Natural killer cell (primary cell): ENCODE measurements at regions not wholly inside any gene's neighbourhood (a gene's known extent, or its start where the extent isn't known, plus 50 kb on each side); places are given as distances from the start of the nearest gene placed in this dataset.
A peak's percentile ranks its signal among the peaks of the same experiment; 100 is the strongest.

Source experiments
- ATAC-seq, 3 donors: fragments of 150-1000 bp in 2 of 3; fragments of 200-7000 bp in 1 of 3; cut with Tn5 transposase; 1 replicate in 1 of 3; 2 replicates in 2 of 3; pipeline ENCODE4 v1.10.0; 2021; ENCODE audit warnings: mild to moderate bottlenecking in 2 of 3, moderate library complexity in 2 of 3
- DNase-seq, 2 donors: peaks; one replicate each; pipeline versions ENCODE4 v3.0.0 to v3.0.0-alpha.2; 2013 to 2021; ENCODE audit warnings: mixed read lengths in 1 of 2
- H3K27ac ChIP-seq: one replicate; pipeline ENCODE4 v1.5.1; 2013; ENCODE audit warnings: mild to moderate bottlenecking, low read length
- H3K27me3 ChIP-seq: one replicate; pipeline ENCODE4 v1.6.1; 2013; ENCODE audit warnings: low read length; ENCODE audit not compliant: control insufficient read depth, insufficient read depth
- H3K36me3 ChIP-seq: one replicate; pipeline ENCODE4 v1.6.1; 2013; ENCODE audit warnings: low read length; ENCODE audit not compliant: control insufficient read depth, insufficient read depth
- H3K4me1 ChIP-seq: one replicate; pipeline ENCODE4 v1.6.1; 2013; ENCODE audit warnings: low read length; ENCODE audit not compliant: control insufficient read depth, insufficient read depth
- H3K4me3 ChIP-seq: one replicate; pipeline ENCODE4 v1.5.1; 2013; ENCODE audit warnings: low read length
- H3K9me3 ChIP-seq: one replicate; pipeline ENCODE4 v1.6.1; 2013; ENCODE audit warnings: low read length; ENCODE audit not compliant: control insufficient read depth, insufficient read depth
- H3K27ac Mint-ChIP-seq, 2 donors: one replicate each; pipeline ENCODE4 v1.8.0; 2022; ENCODE audit warnings: mild to moderate bottlenecking in 2 of 2, mixed read lengths in 2 of 2, moderate library complexity in 1 of 2
- H3K27me3 Mint-ChIP-seq, 2 donors: one replicate each; pipeline ENCODE4 v1.8.0; 2022; ENCODE audit warnings: low read depth in 2 of 2, mixed read lengths in 2 of 2
- H3K36me3 Mint-ChIP-seq: one replicate; pipeline ENCODE4 v1.8.0; 2022; ENCODE audit warnings: mixed read lengths
- H3K4me1 Mint-ChIP-seq, 2 donors: one replicate each; pipeline ENCODE4 v1.8.0; 2022; ENCODE audit warnings: mixed read lengths in 2 of 2
- H3K4me3 Mint-ChIP-seq: one replicate; pipeline ENCODE4 v1.8.0; 2022; ENCODE audit warnings: mild to moderate bottlenecking, moderate library complexity, mixed read lengths
- H3K9me3 Mint-ChIP-seq, 2 donors: one replicate each; pipeline ENCODE4 v1.8.0; 2022; ENCODE audit warnings: mixed read lengths in 2 of 2
- CTCF ChIP-seq: fragments of 200-600 bp; IDR thresholded peaks from one replicate; pipeline ENCODE4 v1.8.0; 2022; ENCODE audit warnings: antibody characterized with exemption
- WGBS: methylation state at CpG from one replicate; pipeline ENCODE4 v1.1.7; 2013; ENCODE audit warnings: missing lambda C conversion rate; ENCODE audit not compliant: insufficient coverage; 5-methylcytosine and 5-hydroxymethylcytosine counted together
- intact Hi-C: fragments of 100-400 bp; cut with micrococcal nuclease; formaldehyde crosslinking; loops from one replicate; pipeline ENCODE4 v1.14.2; 2022

- Histone ChIP-seq H3K4me3 (no peak overlapping the region), H3K27ac (no peak overlapping the region), H3K9me3 (no peaks in the 10 kb centered on the region), H3K36me3 (no peaks in the 10 kb centered on the region), H3K27me3 (no peaks in the 10 kb centered on the region), H3K4me1 (no peaks in the 10 kb centered on the region)
- no peaks in the 10 kb centered on the region for H3K36me3 Mint-ChIP-seq
- no peaks in the 10 kb centered on the region for H3K27me3 Mint-ChIP-seq
- 34% methylated on average over 7 of the region's 7 CpGs for WGBS
- no peaks in the 10 kb centered on the region for H3K4me1 Mint-ChIP-seq
- peak in 1 of 2 donors; percentile 41 for DNase-seq
- ATAC-seq = no peak
- peaks cover 3% of the 10 kb centered on the region in 2 donors for H3K9me3 Mint-ChIP-seq
- H3K27ac Mint-ChIP-seq = no peak overlapping the region
- no peak for TF ChIP-seq CTCF
- intact Hi-C loops = no loop called here
- no peak overlapping the region for H3K4me3 Mint-ChIP-seq
Observed at GRCh38 chr10:83680470-83680891, 458.8 kb upstream of the GHITM start.

DNA sequence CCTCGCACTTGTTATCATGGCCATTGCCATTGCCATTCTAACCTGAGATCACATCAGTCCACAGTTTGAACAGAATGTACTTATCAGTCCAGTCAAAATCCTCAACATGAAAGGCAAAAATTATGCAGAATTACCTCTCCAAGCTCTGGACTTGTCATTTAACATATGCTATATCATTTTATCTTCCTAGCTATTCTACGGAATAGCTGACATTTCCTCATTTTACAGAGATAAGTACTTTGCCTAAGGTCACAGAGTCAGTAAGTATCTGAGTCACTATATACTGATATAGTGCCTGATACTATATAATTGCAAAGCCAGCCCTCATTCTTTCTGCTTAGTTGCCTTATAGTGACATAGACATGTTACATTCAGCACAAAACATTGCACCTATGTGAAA, 456.9 kb upstream of the GHITM start:
- no peak overlapping the region for H3K4me3 ChIP-seq
- TF ChIP-seq CTCF = no peak
- no peaks in the 10 kb centered on the region for H3K27me3 ChIP-seq
- peaks cover 3% of the 10 kb centered on the region in 2 donors for H3K9me3 Mint-ChIP-seq
- no peaks in the 10 kb centered on the region for H3K9me3 ChIP-seq
- H3K4me3 Mint-ChIP-seq = no peak overlapping the region
- no peaks in the 10 kb centered on the region for H3K4me1 ChIP-seq
- 84% methylated on average over 2 of the region's 2 CpGs for WGBS
- H3K27ac Mint-ChIP-seq = no peak overlapping the region
- no peak for DNase-seq
- no peak overlapping the region for H3K27ac ChIP-seq
- ATAC-seq = no peak
- no peaks in the 10 kb centered on the region for H3K27me3 Mint-ChIP-seq
- H3K36me3 Mint-ChIP-seq = no peaks in the 10 kb centered on the region
- intact Hi-C loops = no loop called here
- no peaks in the 10 kb centered on the region for H3K36me3 ChIP-seq
- H3K4me1 Mint-ChIP-seq = no peaks in the 10 kb centered on the region

GRCh38 chr10:83685458-83685857, 453.9 kb upstream of the GHITM start:
- no peak for TF ChIP-seq CTCF
- Histone ChIP-seq H3K4me1 (no peaks in the 10 kb centered on the region), H3K27me3 (no peaks in the 10 kb centered on the region), H3K4me3 (no peak overlapping the region), H3K9me3 (no peaks in the 10 kb centered on the region), H3K27ac (no peak overlapping the region), H3K36me3 (no peaks in the 10 kb centered on the region)
- WGBS = 70% methylated on average over 5 of the region's 5 CpGs
- H3K36me3 Mint-ChIP-seq = no peaks in the 10 kb centered on the region
- intact Hi-C loops = no loop called here
- H3K9me3 Mint-ChIP-seq = peaks cover 3 to 5% of the 10 kb centered on the region in 2 donors
- no peak for DNase-seq
- H3K4me1 Mint-ChIP-seq = no peaks in the 10 kb centered on the region
- H3K27me3 Mint-ChIP-seq = no peaks in the 10 kb centered on the region
- H3K4me3 Mint-ChIP-seq = no peak overlapping the region
- H3K27ac Mint-ChIP-seq = no peak overlapping the region
- no peak for ATAC-seq

DNA sequence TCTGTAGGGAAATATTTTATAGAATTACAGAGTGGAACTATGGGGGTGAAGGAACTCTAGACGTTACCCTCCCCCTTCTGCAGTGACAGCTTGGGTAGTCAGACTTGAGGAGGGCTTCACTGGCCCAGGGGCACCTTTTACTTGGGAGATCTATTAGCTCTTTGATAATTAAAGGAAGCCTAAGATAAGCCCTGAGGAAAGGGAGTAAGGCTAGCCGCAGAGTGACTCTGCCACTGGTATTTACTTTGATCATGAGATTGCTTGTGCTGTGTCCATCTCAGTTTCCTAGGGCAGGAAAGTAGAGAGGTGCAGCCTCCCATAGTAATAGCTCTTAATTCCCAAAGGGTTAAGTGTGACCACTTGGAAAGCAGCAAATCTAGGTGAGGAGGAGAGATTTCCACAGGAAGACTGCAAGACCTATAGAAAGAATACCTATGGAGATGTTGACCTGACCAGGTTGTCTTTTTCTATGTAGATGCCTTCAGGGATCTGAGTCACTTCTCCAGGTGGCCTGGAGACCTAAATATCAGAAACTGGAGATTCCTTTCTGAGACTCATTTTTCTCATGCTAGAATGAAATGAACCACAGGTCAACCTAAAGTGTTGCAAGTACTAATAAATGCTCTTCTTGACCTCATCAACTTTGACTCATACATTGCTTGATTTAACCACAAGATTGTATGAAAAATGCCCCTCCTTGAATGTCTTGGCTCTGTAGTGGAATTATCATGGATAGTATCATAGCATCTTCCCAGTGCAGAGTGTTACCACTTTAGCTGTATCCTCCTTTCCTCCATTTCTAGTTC, 447.3 kb upstream of the GHITM start:
- no peaks in the 10 kb centered on the region for H3K36me3 Mint-ChIP-seq
- H3K4me3 Mint-ChIP-seq = no peak overlapping the region
- intact Hi-C loops = no loop called here

More for the DNA sequence above, 447.3 kb upstream of the GHITM start:
- 68% methylated on average over 2 of the region's 2 CpGs for WGBS
- H3K36me3 ChIP-seq = no peaks in the 10 kb centered on the region
- H3K4me1 Mint-ChIP-seq = no peaks in the 10 kb centered on the region
- H3K4me3 ChIP-seq = no peak overlapping the region
- no peaks in the 10 kb centered on the region for H3K27me3 ChIP-seq
- H3K27me3 Mint-ChIP-seq = no peaks in the 10 kb centered on the region
- no peak for DNase-seq
- no peak for ATAC-seq
- H3K27ac Mint-ChIP-seq = no peak overlapping the region
- H3K4me1 ChIP-seq = no peaks in the 10 kb centered on the region
- TF ChIP-seq CTCF = no peak
- no peaks in the 10 kb centered on the region for H3K9me3 ChIP-seq
- peaks cover 5 to 6% of the 10 kb centered on the region in 2 donors for H3K9me3 Mint-ChIP-seq
- H3K27ac ChIP-seq = no peak overlapping the region
